GM23248 (cell line): ENCODE measurements at regions not wholly inside any gene's neighbourhood (a gene's known extent, or its start where the extent isn't known, plus 50 kb on each side); places are given as distances from the start of the nearest gene placed in this dataset.
"Not testable (repeated sequence)": the region's sequence is repeated elsewhere in the genome, so short reads cannot be mapped to it uniquely, and the experiment has no call there.

Experiments
- EZH2 ChIP-seq: fragments of 200-600 bp; sonication (generic); IDR thresholded peaks from 2 replicates; pipeline ENCODE4 v1.6.1; 2018; ENCODE audit warnings: antibody characterized with exemption, mild to moderate bottlenecking; ENCODE audit not compliant: insufficient read depth, poor library complexity, severe bottlenecking
- EZH2phosphoT487 ChIP-seq: fragments of 200-600 bp; sonication (generic); IDR thresholded peaks from 2 replicates; pipeline ENCODE4 v1.6.1; 2018; ENCODE audit warnings: antibody characterized with exemption, moderate library complexity, mild to moderate bottlenecking, low read depth; ENCODE audit not compliant: insufficient read depth

GRCh38 chr9:40906879-40907278 lies 221.6 kb downstream of the FOXD4L6 start:
- TF ChIP-seq EZH2, EZH2phosphoT487: not testable (repeated sequence)
